ENCODE measurements at regions not wholly inside any gene's neighbourhood (a gene's known extent, or its start where the extent isn't known, plus 50 kb on each side); places are given as distances from the start of the nearest gene placed in this dataset.

- TF ChIP-seq SUZ12 (IDR thresholded peaks at IDR 0.05; ENCODE audit: extremely low read depth, insufficient read depth, insufficient read length): no peak
- no peak for TF ChIP-seq ZNF274 (IDR thresholded peaks at IDR 0.05; ENCODE audit: low read depth, low read length)
Observed at GRCh38 chr11:119520966-119521365, 98.0 kb upstream of the THY1 start.

Measured in NT2/D1 (cell line).